A549 (cell line): ENCODE measurements at regions not wholly inside any gene's neighbourhood (a gene's known extent, or its start where the extent isn't known, plus 50 kb on each side); places are given as distances from the start of the nearest gene placed in this dataset.

ENCODE experiments used
- GATA3 ChIP-seq: IDR thresholded peaks from 2 replicates; pipeline ENCODE4 v1.6.1; 2012; ENCODE audit warnings: borderline replicate concordance
- HOXB5 ChIP-seq: fragments of 250-450 bp; sonication (Bioruptor Pico); IDR thresholded peaks from 2 replicates; pipeline ENCODE4 v1.5.0; 2020; ENCODE audit warnings: mild to moderate bottlenecking, moderate library complexity
- JUN ChIP-seq, 2 experiments: fragments of >200 bp; sonication (Bioruptor Twin); formaldehyde crosslinking; IDR thresholded peaks; 2 replicates in 1 of 2; 3 replicates in 1 of 2; pipeline ENCODE4 v1.6.1; 2016 to 2017
- KDM1A ChIP-seq: fragments of 200-600 bp; sonication (generic); IDR thresholded peaks from 2 replicates; pipeline ENCODE4 v1.6.1; 2016; ENCODE audit warnings: low read depth, mild to moderate bottlenecking
- KDM5A ChIP-seq: fragments of 200-600 bp; sonication (generic); IDR thresholded peaks from 2 replicates; pipeline ENCODE4 v1.6.1; 2016; ENCODE audit warnings: antibody characterized with exemption, mild to moderate bottlenecking
- POLR2A ChIP-seq: IDR thresholded peaks from 2 replicates; pipeline ENCODE4 v1.6.1; 2012; ENCODE audit warnings: mild to moderate bottlenecking, low read length
- RAD21 ChIP-seq, 2 experiments: fragments of >200 bp in 1 of 2; sonication (Bioruptor Twin) in 1 of 2; formaldehyde crosslinking in 1 of 2; IDR thresholded peaks in 1 of 2; conservative IDR thresholded peaks in 1 of 2; 2 replicates in 1 of 2; 3 replicates in 1 of 2; pipeline ENCODE4 v1.6.1; 2012 to 2018; ENCODE audit warnings: inconsistent platforms in 1 of 2
- RCOR1 ChIP-seq: fragments of 150-350 bp; IDR thresholded peaks from 2 replicates; pipeline ENCODE4 v1.6.1; 2014; ENCODE audit warnings: antibody characterized with exemption, low read length, low read depth
- RFX5 ChIP-seq: fragments of 450-650 bp; IDR thresholded peaks from 2 replicates; pipeline ENCODE4 v1.7.1; 2014; ENCODE audit warnings: antibody characterized with exemption, mild to moderate bottlenecking, moderate library complexity
- RNF2 ChIP-seq: fragments of 200-600 bp; sonication (generic); IDR thresholded peaks from 2 replicates; pipeline ENCODE4 v1.6.1; 2016; ENCODE audit warnings: low read depth, mild to moderate bottlenecking, antibody characterized with exemption, moderate library complexity, borderline replicate concordance
- ZFP36 ChIP-seq: fragments of 450-650 bp; IDR thresholded peaks from 2 replicates; pipeline ENCODE4 v1.6.1; 2014; ENCODE audit warnings: borderline replicate concordance; ENCODE audit not compliant: partially characterized antibody
- TF ChIP-seq, protein P1 (sequence below): fragments of >200 bp; sonication (Bioruptor Twin); formaldehyde crosslinking; IDR thresholded peaks from 3 replicates; pipeline ENCODE4 v1.5.1; 2016

GRCh38 chr2:9112079-9112721 is 94.4 kb upstream of the ASAP2 start:
- TF ChIP-seq, protein P1, sequence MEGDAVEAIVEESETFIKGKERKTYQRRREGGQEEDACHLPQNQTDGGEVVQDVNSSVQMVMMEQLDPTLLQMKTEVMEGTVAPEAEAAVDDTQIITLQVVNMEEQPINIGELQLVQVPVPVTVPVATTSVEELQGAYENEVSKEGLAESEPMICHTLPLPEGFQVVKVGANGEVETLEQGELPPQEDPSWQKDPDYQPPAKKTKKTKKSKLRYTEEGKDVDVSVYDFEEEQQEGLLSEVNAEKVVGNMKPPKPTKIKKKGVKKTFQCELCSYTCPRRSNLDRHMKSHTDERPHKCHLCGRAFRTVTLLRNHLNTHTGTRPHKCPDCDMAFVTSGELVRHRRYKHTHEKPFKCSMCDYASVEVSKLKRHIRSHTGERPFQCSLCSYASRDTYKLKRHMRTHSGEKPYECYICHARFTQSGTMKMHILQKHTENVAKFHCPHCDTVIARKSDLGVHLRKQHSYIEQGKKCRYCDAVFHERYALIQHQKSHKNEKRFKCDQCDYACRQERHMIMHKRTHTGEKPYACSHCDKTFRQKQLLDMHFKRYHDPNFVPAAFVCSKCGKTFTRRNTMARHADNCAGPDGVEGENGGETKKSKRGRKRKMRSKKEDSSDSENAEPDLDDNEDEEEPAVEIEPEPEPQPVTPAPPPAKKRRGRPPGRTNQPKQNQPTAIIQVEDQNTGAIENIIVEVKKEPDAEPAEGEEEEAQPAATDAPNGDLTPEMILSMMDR = no peak
- peak in 1 of 2 experiments; percentile 56; a peak in 1 of 5 replicates for TF ChIP-seq JUN (IDR thresholded peaks at IDR 0.05)
- TF ChIP-seq HOXB5 = no peak
- TF ChIP-seq RNF2 = no peak
- no peak for TF ChIP-seq POLR2A
- TF ChIP-seq KDM5A = no peak
- peak; percentile 27; the same call in 1 of the 2 replicates for TF ChIP-seq GATA3
- peak in 1 of 2 experiments; percentile 24; a peak in 1 of 5 replicates for TF ChIP-seq RAD21 (conservative IDR thresholded peaks at IDR 0.05 in 1 of 2, IDR thresholded peaks at IDR 0.05 in 1 of 2)
- no peak for TF ChIP-seq RCOR1
- TF ChIP-seq RFX5 = no peak
- no peak for TF ChIP-seq KDM1A
- TF ChIP-seq ZFP36 = no peak
